ENCODE measurements at regions not wholly inside any gene's neighbourhood (a gene's known extent, or its start where the extent isn't known, plus 50 kb on each side); places are given as distances from the start of the nearest gene placed in this dataset.

GRCh38 chr1:91594383-91595055, 93.9 kb downstream of the CDC7 start:
- H3K4me3 ChIP-seq (ENCODE audit: low read length), result no peak overlapping the region

GRCh38 chr1:91596474-91596873, 95.8 kb downstream of the CDC7 start:
- Histone ChIP-seq H4K20me1 (ENCODE audit: insufficient read depth, low read length) (no peaks in the 10 kb centered on the region), H3K9ac (ENCODE audit: low read length) (no peak overlapping the region), H3K27me3 (ENCODE audit: low read depth, low read length) (no peaks in the 10 kb centered on the region), H3K4me1 (ENCODE audit: low read length) (no peaks in the 10 kb centered on the region), H3K9me3 (ENCODE audit: insufficient read depth, low read length) (no peaks in the 10 kb centered on the region), H3K79me2 (ENCODE audit: low read length) (no peaks in the 10 kb centered on the region), H3K27ac (ENCODE audit: low read length) (no peak overlapping the region), H3K36me3 (replicated peaks; ENCODE audit: low read depth, low read length) (no peaks in the 10 kb centered on the region), H3K4me2 (ENCODE audit: low read length) (no peak overlapping the region), H3K4me3 (ENCODE audit: low read length) (no peak overlapping the region), H2AFZ (ENCODE audit: low read depth, low read length) (no peak overlapping the region)
- TF ChIP-seq EZH2phosphoT487 (IDR thresholded peaks at IDR 0.05; ENCODE audit: low read depth) (no peak), CTCF (IDR thresholded peaks at IDR 0.05; ENCODE audit: low read depth, low read length) (no peak)

More at GRCh38 chr1:91594383-91595055, 93.9 kb downstream of the CDC7 start:
- Histone ChIP-seq H3K27me3 (ENCODE audit: low read depth, low read length) (no peaks in the 10 kb centered on the region; the same call in 1 of the 2 replicates), H3K79me2 (ENCODE audit: low read length) (no peaks in the 10 kb centered on the region), H4K20me1 (ENCODE audit: insufficient read depth, low read length) (no peaks in the 10 kb centered on the region), H3K9me3 (ENCODE audit: insufficient read depth, low read length) (no peaks in the 10 kb centered on the region), H3K4me1 (ENCODE audit: low read length) (peaks cover 5% of the 10 kb centered on the region; the same call in 1 of the 2 replicates), H2AFZ (ENCODE audit: low read depth, low read length) (no peak overlapping the region), H3K4me2 (ENCODE audit: low read length) (no peak overlapping the region), H3K36me3 (replicated peaks; ENCODE audit: low read depth, low read length) (no peaks in the 10 kb centered on the region), H3K9ac (ENCODE audit: low read length) (no peak overlapping the region), H3K27ac (ENCODE audit: low read length) (no peak overlapping the region)
- TF ChIP-seq CTCF (IDR thresholded peaks at IDR 0.05; ENCODE audit: low read depth, low read length), result no peak
- no peak for TF ChIP-seq EZH2phosphoT487 (IDR thresholded peaks at IDR 0.05; ENCODE audit: low read depth)

GRCh38 chr1:91597215-91597614, 96.6 kb downstream of the CDC7 start:
- H4K20me1 ChIP-seq (ENCODE audit: insufficient read depth, low read length), result no peaks in the 10 kb centered on the region
- TF ChIP-seq CTCF (IDR thresholded peaks at IDR 0.05; ENCODE audit: low read depth, low read length), result no peak
- TF ChIP-seq EZH2phosphoT487 (IDR thresholded peaks at IDR 0.05; ENCODE audit: low read depth), result no peak
- H3K79me2 ChIP-seq (ENCODE audit: low read length), result no peaks in the 10 kb centered on the region
- H3K4me2 ChIP-seq (ENCODE audit: low read length), result no peak overlapping the region
- no peak overlapping the region for H3K9ac ChIP-seq (ENCODE audit: low read length)
- H3K4me3 ChIP-seq (ENCODE audit: low read length), result no peak overlapping the region
- H3K36me3 ChIP-seq (replicated peaks; ENCODE audit: low read depth, low read length), result no peaks in the 10 kb centered on the region
- no peak overlapping the region for H3K27ac ChIP-seq (ENCODE audit: low read length)
- no peak overlapping the region for H2AFZ ChIP-seq (ENCODE audit: low read depth, low read length)
- no peaks in the 10 kb centered on the region for H3K27me3 ChIP-seq (ENCODE audit: low read depth, low read length)
- H3K4me1 ChIP-seq (ENCODE audit: low read length), result no peaks in the 10 kb centered on the region
- no peaks in the 10 kb centered on the region for H3K9me3 ChIP-seq (ENCODE audit: insufficient read depth, low read length)

- H3K4me1 ChIP-seq (ENCODE audit: low read length), result no peaks in the 10 kb centered on the region
- no peaks in the 10 kb centered on the region for H3K9me3 ChIP-seq (ENCODE audit: insufficient read depth, low read length)
- no peaks in the 10 kb centered on the region for H4K20me1 ChIP-seq (ENCODE audit: insufficient read depth, low read length)
- H3K79me2 ChIP-seq (ENCODE audit: low read length), result no peaks in the 10 kb centered on the region
- H3K27ac ChIP-seq (ENCODE audit: low read length), result no peak overlapping the region
- H3K4me3 ChIP-seq (ENCODE audit: low read length), result no peak overlapping the region
- H3K9ac ChIP-seq (ENCODE audit: low read length), result no peak overlapping the region
- TF ChIP-seq EZH2phosphoT487 (IDR thresholded peaks at IDR 0.05; ENCODE audit: low read depth), result no peak
- TF ChIP-seq CTCF (IDR thresholded peaks at IDR 0.05; ENCODE audit: low read depth, low read length), result no peak
- H2AFZ ChIP-seq (ENCODE audit: low read depth, low read length), result no peak overlapping the region
- H3K27me3 ChIP-seq (ENCODE audit: low read depth, low read length), result no peaks in the 10 kb centered on the region
- H3K4me2 ChIP-seq (ENCODE audit: low read length), result no peak overlapping the region
- H3K36me3 ChIP-seq (replicated peaks; ENCODE audit: low read depth, low read length), result no peaks in the 10 kb centered on the region
These were observed 100.0 kb downstream of the CDC7 start for GRCh38 chr1:91600431-91601337.
